ENCODE measurements at regions not wholly inside any gene's neighbourhood (a gene's known extent, or its start where the extent isn't known, plus 50 kb on each side); places are given as distances from the start of the nearest gene placed in this dataset.

GRCh38 chr4:3654036-3654807 is 112.0 kb upstream of the ADRA2C start:
- Histone ChIP-seq H3K9me2 (ENCODE audit: insufficient read depth, low read length) (no peaks in the 10 kb centered on the region), H3K9ac (ENCODE audit: low read length) (no peak overlapping the region), H3K4me3 (ENCODE audit: low read length) (no peak overlapping the region), H3K79me2 (replicated peaks; ENCODE audit: insufficient read depth, low read length) (no peaks in the 10 kb centered on the region), H3F3A (ENCODE audit: insufficient read depth, low read length, poor library complexity, severe bottlenecking) (no peaks in the 10 kb centered on the region), H3K27me3 (ENCODE audit: insufficient read depth, low read depth, low read length) (no peaks in the 10 kb centered on the region), H3K9me3 (ENCODE audit: low read length) (no peaks in the 10 kb centered on the region), H4K20me1 (ENCODE audit: insufficient read depth) (no peaks in the 10 kb centered on the region), H3K4me2 (ENCODE audit: low read length) (no peak overlapping the region), H3K27ac (ENCODE audit: low read length) (no peak overlapping the region), H2AFZ (ENCODE audit: low read depth, low read length) (no peak overlapping the region), H3K36me3 (ENCODE audit: insufficient read depth, low read length) (no peaks in the 10 kb centered on the region)
- TF ChIP-seq MXI1 (conservative IDR thresholded peaks at IDR 0.05; ENCODE audit: poor library complexity, severe bottlenecking) = no peak
- TF ChIP-seq RAD21 (conservative IDR thresholded peaks at IDR 0.05) = no peak
- no peak for TF ChIP-seq POLR2AphosphoS5 (IDR thresholded peaks at IDR 0.05)
- TF ChIP-seq CTCF (IDR thresholded peaks at IDR 0.05; ENCODE audit: poor library complexity, severe bottlenecking) = no peak

GRCh38 chr4:3652586-3652985 is 113.6 kb upstream of the ADRA2C start:
- no peak overlapping the region for H3K4me2 ChIP-seq (ENCODE audit: low read length)

More at GRCh38 chr4:3652586-3652985, 113.6 kb upstream of the ADRA2C start:
- H3K36me3 ChIP-seq (ENCODE audit: insufficient read depth, low read length) = no peaks in the 10 kb centered on the region
- TF ChIP-seq SMC3 (conservative IDR thresholded peaks at IDR 0.05; ENCODE audit: poor library complexity) (no peak), MXI1 (conservative IDR thresholded peaks at IDR 0.05; ENCODE audit: poor library complexity, severe bottlenecking) (no peak), CTCF (IDR thresholded peaks at IDR 0.05; ENCODE audit: poor library complexity, severe bottlenecking) (no peak), TAF1 (IDR thresholded peaks at IDR 0.05; ENCODE audit: low read depth) (no peak), EP300 (conservative IDR thresholded peaks at IDR 0.05; ENCODE audit: poor library complexity, severe bottlenecking) (no peak), EZH2 (IDR thresholded peaks at IDR 0.05; ENCODE audit: borderline replicate concordance, insufficient read depth, low read length, poor library complexity, severe bottlenecking) (no peak), RAD21 (conservative IDR thresholded peaks at IDR 0.05) (no peak), REST (IDR thresholded peaks at IDR 0.05; ENCODE audit: borderline replicate concordance) (no peak)
- H3K9ac ChIP-seq (ENCODE audit: low read length) = no peak overlapping the region
- no peaks in the 10 kb centered on the region for H3F3A ChIP-seq (ENCODE audit: insufficient read depth, low read length, poor library complexity, severe bottlenecking)
- no peak overlapping the region for H3K27ac ChIP-seq (ENCODE audit: low read length)
- H3K79me2 ChIP-seq (replicated peaks; ENCODE audit: insufficient read depth, low read length) = no peaks in the 10 kb centered on the region
- H3K9me2 ChIP-seq (ENCODE audit: insufficient read depth, low read length) = no peaks in the 10 kb centered on the region
- H3K9me3 ChIP-seq (ENCODE audit: low read length) = no peaks in the 10 kb centered on the region
- H3K27me3 ChIP-seq (ENCODE audit: insufficient read depth, low read depth, low read length) = no peaks in the 10 kb centered on the region
- no peaks in the 10 kb centered on the region for H4K20me1 ChIP-seq (ENCODE audit: insufficient read depth)
- H2AFZ ChIP-seq (ENCODE audit: low read depth, low read length) = no peak overlapping the region
- H3K4me3 ChIP-seq (ENCODE audit: low read length) = no peak overlapping the region

All from neural cell (in vitro differentiated cells).